ENCODE measurements at regions not wholly inside any gene's neighbourhood (a gene's known extent, or its start where the extent isn't known, plus 50 kb on each side); places are given as distances from the start of the nearest gene placed in this dataset.
A peak's percentile ranks its signal among the peaks of the same experiment; 100 is the strongest.
"Not testable (repeated sequence)": the region's sequence is repeated elsewhere in the genome, so short reads cannot be mapped to it uniquely, and the experiment has no call there.

GRCh38 chr14:89743828-89744227, 210.7 kb downstream of the EFCAB11 start:
- no peak for DNase-seq (ENCODE audit: low read depth in 3 of 3)

DNA sequence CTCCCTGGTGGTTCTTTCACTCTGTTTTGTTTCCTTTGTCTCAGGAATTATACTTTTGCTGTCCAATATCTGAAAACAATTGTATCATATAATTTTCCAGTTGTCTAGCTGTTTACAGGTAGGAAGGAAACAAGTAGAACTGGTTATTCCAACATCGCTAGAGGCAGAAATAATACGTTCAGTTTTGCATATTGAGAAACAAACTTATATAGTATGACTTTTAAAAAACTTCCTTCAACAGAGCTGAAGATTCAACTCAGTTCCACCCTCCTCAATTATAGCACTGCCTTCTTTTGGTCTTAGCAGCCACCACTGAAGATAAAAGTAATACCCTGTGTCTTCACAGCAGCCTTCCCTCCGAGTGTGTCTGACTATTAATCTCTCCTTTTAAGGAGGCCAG, 214.3 kb downstream of the EFCAB11 start:
- DNase-seq (ENCODE audit: low read depth in 3 of 3) = no peak

- DNase-seq (ENCODE audit: low read depth in 3 of 3) = no peak
Measured at GRCh38 chr14:89736881-89737280, 217.6 kb downstream of the EFCAB11 start.

GRCh38 chr14:89731396-89731933, 223.1 kb downstream of the EFCAB11 start:
- DNase-seq (ENCODE audit: low read depth in 3 of 3) = no peak

DNA sequence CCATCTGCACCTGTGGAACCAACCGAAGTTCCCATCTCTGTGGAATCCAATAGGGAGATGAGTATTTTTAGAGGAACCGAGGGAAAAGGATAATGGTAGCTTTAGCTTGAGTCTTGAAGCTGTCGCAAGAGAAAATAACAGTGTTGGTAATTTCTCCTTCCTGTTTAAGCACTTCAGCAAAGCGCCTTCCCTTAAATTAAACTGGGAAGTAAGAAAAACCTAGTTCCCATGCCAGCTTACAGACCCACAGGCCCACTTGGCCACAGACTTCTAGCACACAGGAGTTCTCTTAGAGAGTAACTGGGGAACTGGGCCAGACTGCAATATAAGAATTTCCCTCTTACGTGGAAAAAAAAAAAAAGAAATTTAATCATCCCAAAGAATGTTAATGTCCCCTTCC, 223.8 kb downstream of the EFCAB11 start:
- DNase-seq (ENCODE audit: low read depth in 3 of 3) = no peak

DNA sequence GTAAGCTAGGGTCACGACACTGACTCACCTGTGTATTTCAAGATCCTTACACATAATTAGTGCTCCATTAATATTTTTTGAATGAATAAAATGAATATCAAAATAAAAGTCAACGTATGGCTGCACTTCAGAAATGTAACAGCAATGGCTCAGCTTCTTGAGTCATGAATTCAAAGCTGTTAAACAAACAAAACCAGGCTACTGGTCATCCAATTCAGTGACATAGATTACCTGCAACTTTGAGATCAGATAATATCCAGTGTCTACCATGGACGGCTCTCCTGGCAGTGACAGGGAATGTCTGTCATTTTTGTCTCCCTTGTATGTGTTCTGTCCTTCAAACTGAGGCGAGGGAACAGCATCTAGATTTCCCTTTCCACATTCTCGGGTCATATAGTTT, 225.6 kb downstream of the EFCAB11 start:
- no peak for DNase-seq (ENCODE audit: low read depth in 3 of 3)

DNA sequence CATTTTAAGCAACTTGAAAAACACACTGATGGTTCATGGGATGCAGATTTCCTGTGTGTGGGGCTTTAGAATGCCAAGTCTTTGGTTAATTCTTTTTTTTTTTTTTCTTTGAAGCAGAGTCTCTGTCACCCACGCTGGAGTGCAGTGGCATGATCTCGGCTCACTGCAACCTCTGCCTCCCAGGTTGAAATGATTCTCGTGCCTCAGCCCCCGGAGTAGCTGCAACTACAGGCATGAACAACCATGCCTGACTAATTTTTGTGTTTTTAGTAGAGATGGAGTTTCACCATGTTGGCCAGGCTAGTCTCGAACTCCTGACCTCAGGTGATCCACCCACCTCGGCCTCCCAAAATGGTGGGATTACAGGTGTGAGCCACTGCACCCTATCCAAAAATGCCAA, 228.3 kb downstream of the EFCAB11 start:
- DNase-seq (ENCODE audit: low read depth in 3 of 3) = not testable (repeated sequence)

DNA sequence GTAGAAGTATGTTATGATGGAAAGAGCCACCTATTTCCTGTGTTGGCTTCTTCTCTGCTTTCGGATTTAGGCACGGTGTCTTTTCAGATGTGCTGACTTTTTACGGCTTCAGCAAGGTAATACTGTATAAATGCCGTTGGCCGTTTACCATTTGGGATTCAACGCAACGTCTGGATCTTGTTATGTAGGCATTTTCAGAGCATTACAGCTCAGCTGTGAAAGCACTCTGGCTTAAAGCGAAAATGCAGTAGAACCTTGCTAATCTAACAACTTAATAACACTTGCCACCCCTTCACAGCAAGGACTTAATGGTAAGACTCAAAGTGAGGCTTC, 229.9 kb downstream of the EFCAB11 start:
- DNase-seq (ENCODE audit: low read depth in 3 of 3) = no peak

- no peak for DNase-seq (ENCODE audit: low read depth in 3 of 3)
Measured at GRCh38 chr14:89723930-89724627, 230.5 kb downstream of the EFCAB11 start.

GRCh38 chr14:89721956-89722355, 232.6 kb downstream of the EFCAB11 start:
- DNase-seq (ENCODE audit: low read depth in 3 of 3) = no peak

GRCh38 chr14:89720741-89721729, 233.5 kb downstream of the EFCAB11 start:
- DNase-seq (ENCODE audit: low read depth in 3 of 3) = peak in 2 of 3 experiments; percentile 27 to 45

DNA sequence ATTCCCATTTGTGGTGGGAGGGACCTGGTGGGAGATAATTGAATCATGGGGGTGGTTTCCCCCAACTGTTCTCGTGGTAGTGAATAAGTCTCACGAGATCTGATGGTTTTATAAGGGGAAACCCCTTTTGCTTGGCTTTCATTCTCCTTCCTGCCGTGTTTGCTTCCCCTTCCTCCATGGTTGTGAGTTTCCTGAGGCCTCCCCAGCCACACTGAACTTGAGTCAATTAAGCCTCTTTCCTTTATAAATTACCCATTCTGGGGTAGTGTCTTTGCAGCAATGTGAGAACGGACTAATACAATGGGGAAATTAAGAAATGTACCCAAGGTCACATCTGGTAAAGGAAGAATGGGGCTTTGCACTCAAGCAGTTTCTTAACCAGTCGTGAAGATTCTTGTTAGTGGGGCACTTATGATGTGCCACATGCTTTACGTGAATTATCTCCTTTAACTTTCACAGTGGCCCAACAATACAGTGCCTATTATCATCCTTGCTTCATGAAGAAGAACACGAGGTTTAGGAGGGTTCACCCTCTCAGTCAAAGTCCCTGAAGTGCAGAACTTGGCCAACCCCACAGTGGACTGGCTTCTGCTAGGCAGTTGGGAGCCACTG, 234.3 kb downstream of the EFCAB11 start:
- no peak for DNase-seq (ENCODE audit: low read depth in 3 of 3)

DNA sequence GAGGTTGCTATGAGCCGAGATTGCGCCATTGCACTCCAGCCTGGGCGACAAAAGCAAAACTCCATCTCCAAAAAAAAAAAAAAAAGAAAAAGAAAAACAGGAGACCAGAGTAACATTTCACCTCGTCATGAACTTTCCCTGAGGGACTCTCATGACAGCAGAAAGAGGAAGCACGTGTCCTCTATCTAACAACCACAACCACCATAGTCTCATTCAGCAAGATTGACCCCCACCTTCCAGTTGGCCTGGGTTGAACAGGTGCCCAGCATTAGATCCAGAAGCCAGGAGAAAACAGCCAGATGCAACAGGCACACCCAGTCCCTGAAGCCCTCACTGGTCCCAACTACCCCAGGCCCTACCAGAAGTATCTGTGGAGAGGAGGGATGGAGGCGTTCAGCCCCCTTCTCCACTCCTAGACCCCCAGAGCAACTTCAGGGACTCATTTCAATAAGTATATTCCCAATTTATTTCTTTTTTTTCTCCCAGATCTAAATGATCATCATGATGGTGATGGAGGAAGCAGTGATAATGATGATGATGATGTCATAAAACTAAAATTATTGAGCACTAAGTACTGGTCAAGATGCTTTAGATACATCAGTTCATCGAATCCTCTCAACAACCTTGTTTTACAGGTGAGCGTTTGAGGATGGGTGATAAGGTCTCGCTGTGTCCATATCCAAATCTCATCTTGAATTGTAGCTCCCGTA, 235.0 kb downstream of the EFCAB11 start:
- no peak for DNase-seq (ENCODE audit: low read depth in 3 of 3)

GRCh38 chr14:89708982-89709625, 245.4 kb downstream of the EFCAB11 start:
- no peak for DNase-seq (ENCODE audit: low read depth in 3 of 3)

GRCh38 chr14:89707086-89707485, 247.4 kb downstream of the EFCAB11 start:
- no peak for DNase-seq (ENCODE audit: low read depth in 3 of 3)

DNA sequence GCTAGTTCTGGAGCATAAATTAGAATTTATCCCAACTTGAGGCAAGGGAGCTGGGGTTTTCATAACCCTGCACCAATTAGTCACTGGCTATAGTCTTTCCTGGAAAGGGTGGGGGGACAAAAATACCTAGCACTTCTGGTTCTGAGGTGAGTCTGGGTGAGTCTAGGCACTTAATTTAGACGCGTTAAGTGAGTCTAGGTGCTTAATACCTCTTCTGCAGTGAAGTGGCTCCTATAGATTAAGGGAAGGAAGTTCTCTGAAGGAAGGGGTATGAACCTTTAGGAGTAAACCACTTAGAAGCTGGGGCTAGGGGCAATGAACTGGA, 251.7 kb downstream of the EFCAB11 start:
- DNase-seq (ENCODE audit: low read depth in 3 of 3) = no peak

- no peak for DNase-seq (ENCODE audit: low read depth in 3 of 3)
Measured at GRCh38 chr14:89702073-89702875, 252.3 kb downstream of the EFCAB11 start.

GRCh38 chr14:89701211-89702043, 253.1 kb downstream of the EFCAB11 start:
- peak; percentile 75 to 85 (median 75) for DNase-seq (ENCODE audit: low read depth in 3 of 3)

- no peak for DNase-seq (ENCODE audit: low read depth in 3 of 3)
Measured at GRCh38 chr14:89700801-89701200, 253.7 kb downstream of the EFCAB11 start.

DNA sequence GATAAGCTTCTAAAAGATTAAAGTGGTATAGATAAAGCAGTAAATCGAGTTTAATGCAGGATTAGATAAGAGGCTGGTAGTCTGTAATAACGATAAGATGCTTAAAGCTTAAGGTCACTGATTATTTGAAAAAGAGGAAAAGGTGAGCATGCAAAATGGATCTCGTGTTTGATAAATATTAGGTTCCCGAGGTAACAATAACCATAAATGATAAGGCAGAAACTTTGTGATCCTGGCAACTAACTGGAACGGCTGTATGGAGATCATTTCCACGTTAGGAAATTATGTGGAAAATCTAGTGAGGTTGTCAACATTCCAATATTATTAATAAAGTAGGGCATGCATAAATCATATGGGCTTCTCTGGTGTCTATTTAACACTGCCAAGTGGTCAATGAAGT, 255.5 kb downstream of the EFCAB11 start:
- DNase-seq (ENCODE audit: low read depth in 3 of 3) = no peak
